OCI-LY7 (cell line): ENCODE measurements at regions not wholly inside any gene's neighbourhood (a gene's known extent, or its start where the extent isn't known, plus 50 kb on each side); places are given as distances from the start of the nearest gene placed in this dataset.

Source experiments
- BruUV-seq: library from RNA; stranded (reverse); fragments of 400-500 nt; replicated peaks from 2 replicates; lab custom pipeline; 2021; lab: Mats Ljungman, UMichigan
- CTCF ChIA-PET: fragments of 300-600 bp; sonication (Branson Sonifier 250); formaldehyde crosslinking; loops from one replicate; lab custom pipeline; 2022; ENCODE audit warnings: antibody characterized with exemption; ENCODE audit not compliant: unreplicated experiment; lab: Charles Lee
- POLR2A ChIA-PET: fragments of 300-600 bp; sonication (Branson Sonifier 250); formaldehyde crosslinking; loops from one replicate; lab custom pipeline; 2022; ENCODE audit warnings: antibody characterized with exemption; lab: Charles Lee
- DNase-seq: peaks from one replicate; pipeline ENCODE4 v3.0.0-alpha.2; 2015; ENCODE audit warnings: low spot score
- H2AFZ ChIP-seq: fragments of 200-600 bp; sonication (generic), shearing (Covaris generic); 2 replicates; pipeline ENCODE4 v1.6.1; 2014; ENCODE audit warnings: mild to moderate bottlenecking, antibody characterized with exemption, low read length, moderate library complexity
- H3K27ac ChIP-seq: fragments of 200-600 bp; sonication (generic); 2 replicates; pipeline ENCODE4 v1.5.1; 2014; ENCODE audit warnings: mixed run types, low read depth, mild to moderate bottlenecking, moderate library complexity, low read length, inconsistent platforms; ENCODE audit not compliant: poor library complexity, severe bottlenecking
- H3K36me3 ChIP-seq: fragments of 200-600 bp; sonication (generic); 2 replicates; pipeline ENCODE4 v1.6.1; 2014; ENCODE audit warnings: mild to moderate bottlenecking, antibody characterized with exemption, low read length, moderate library complexity, mixed read lengths; ENCODE audit not compliant: insufficient read depth
- H3K4me1 ChIP-seq: fragments of 200-600 bp; sonication (generic); 2 replicates; pipeline ENCODE4 v1.5.1; 2014; ENCODE audit warnings: mild to moderate bottlenecking, low read length; ENCODE audit not compliant: insufficient read depth, poor library complexity, severe bottlenecking
- H3K4me2 ChIP-seq: fragments of 200-600 bp; sonication (generic); 2 replicates; pipeline ENCODE4 v1.6.1; 2014; ENCODE audit warnings: mild to moderate bottlenecking, low read length
- H3K4me3 ChIP-seq: fragments of 200-600 bp; sonication (generic); 2 replicates; pipeline ENCODE4 v1.5.1; 2014; ENCODE audit warnings: mild to moderate bottlenecking, low read depth, low read length; ENCODE audit not compliant: poor library complexity, severe bottlenecking
- H3K79me2 ChIP-seq: fragments of 200-600 bp; sonication (generic); 2 replicates; pipeline ENCODE4 v1.6.1; 2016; ENCODE audit warnings: low read depth, mild to moderate bottlenecking, low read length, moderate library complexity, mixed read lengths; ENCODE audit not compliant: insufficient read depth
- H3K9me2 ChIP-seq: fragments of 200-600 bp; sonication (generic); 2 replicates; pipeline ENCODE4 v1.6.1; 2016; ENCODE audit warnings: mild to moderate bottlenecking, low read length, mixed read lengths; ENCODE audit not compliant: insufficient read depth
- H3K9me3 ChIP-seq: fragments of 200-600 bp; sonication (generic); 2 replicates; pipeline ENCODE4 v1.6.1; 2014; ENCODE audit warnings: mild to moderate bottlenecking, mixed run types, low read length, mixed read lengths
- H4K20me1 ChIP-seq: fragments of 200-600 bp; sonication (generic); 2 replicates; pipeline ENCODE4 v1.6.1; 2014; ENCODE audit warnings: mild to moderate bottlenecking, antibody characterized with exemption, low read length, moderate library complexity, mixed read lengths; ENCODE audit not compliant: insufficient read depth
- CTCF ChIP-seq: fragments of 200-600 bp; sonication (generic); conservative IDR thresholded peaks from 2 replicates; pipeline ENCODE4 v1.5.1; 2014; ENCODE audit warnings: mild to moderate bottlenecking, antibody characterized with exemption, low read length, moderate library complexity, mixed read lengths
- EZH2phosphoT487 ChIP-seq: fragments of 200-600 bp; sonication (generic); IDR thresholded peaks from 2 replicates; pipeline ENCODE4 v1.6.1; 2018; ENCODE audit warnings: low read depth, borderline replicate concordance, mild to moderate bottlenecking, mixed run types, antibody characterized with exemption, low read length, moderate library complexity, mixed read lengths
- intact Hi-C: fragments of 100-400 bp; cut with micrococcal nuclease; formaldehyde crosslinking; loops from one replicate; pipeline ENCODE4 v1.10.0; 2022; ENCODE audit not compliant: unreplicated experiment

- H3K79me2 ChIP-seq = no peaks in the 10 kb centered on the region
- no peak for DNase-seq
- no peaks in the 10 kb centered on the region for H4K20me1 ChIP-seq
- ChIA-PET POLR2A (interaction anchor here (0.7 kb wide), 1 partner anchor 38 kb away, joined by 3 read pairs; no protein-coding TSS in a partner anchor), CTCF (no interaction called here)
- no peaks in the 10 kb centered on the region for H3K9me2 ChIP-seq
- H2AFZ ChIP-seq = no peak overlapping the region
- H3K4me1 ChIP-seq = no peaks in the 10 kb centered on the region
- TF ChIP-seq CTCF = no peak
- TF ChIP-seq EZH2phosphoT487 = no peak
- BruUV-seq = no TSS peak
- H3K4me2 ChIP-seq = no peak overlapping the region
- H3K36me3 ChIP-seq = no peaks in the 10 kb centered on the region
- H3K27ac ChIP-seq = no peak overlapping the region
- intact Hi-C loops = no loop called here
- no peak overlapping the region for H3K4me3 ChIP-seq
- H3K9me3 ChIP-seq = no peaks in the 10 kb centered on the region
These were observed 479.3 kb upstream of the CELF2 start for GRCh38 chr10:10538326-10538725.

- Histone ChIP-seq H3K27ac (no peak overlapping the region), H3K4me1 (no peaks in the 10 kb centered on the region), H3K9me3 (no peaks in the 10 kb centered on the region), H3K9me2 (no peaks in the 10 kb centered on the region), H3K36me3 (no peaks in the 10 kb centered on the region), H4K20me1 (no peaks in the 10 kb centered on the region), H3K4me3 (no peak overlapping the region), H3K4me2 (no peak overlapping the region), H2AFZ (no peak overlapping the region), H3K79me2 (no peaks in the 10 kb centered on the region)
- no TSS peak for BruUV-seq
- DNase-seq = no peak
- intact Hi-C loops = no loop called here
- ChIA-PET POLR2A (interaction anchor here (0.6 kb wide), 1 partner anchor 1262 kb away, joined by 3 read pairs; no protein-coding TSS in a partner anchor), CTCF (no interaction called here)
- TF ChIP-seq CTCF (no peak), EZH2phosphoT487 (no peak)
These were observed 477.3 kb upstream of the CELF2 start for GRCh38 chr10:10540398-10540797.

- Histone ChIP-seq H3K4me3 (no peak overlapping the region), H3K27ac (no peak overlapping the region), H4K20me1 (no peaks in the 10 kb centered on the region), H3K79me2 (no peaks in the 10 kb centered on the region), H2AFZ (no peak overlapping the region), H3K9me3 (no peaks in the 10 kb centered on the region), H3K4me2 (no peak overlapping the region), H3K9me2 (no peaks in the 10 kb centered on the region), H3K4me1 (no peaks in the 10 kb centered on the region), H3K36me3 (no peaks in the 10 kb centered on the region)
- BruUV-seq = no TSS peak
- TF ChIP-seq CTCF (no peak), EZH2phosphoT487 (no peak)
- ChIA-PET CTCF (no interaction called here), POLR2A (no interaction called here)
- DNase-seq = no peak
- intact Hi-C loops = no loop called here
These were observed 475.2 kb upstream of the CELF2 start for GRCh38 chr10:10542477-10542876.
